ENCODE measurements at regions not wholly inside any gene's neighbourhood (a gene's known extent, or its start where the extent isn't known, plus 50 kb on each side); places are given as distances from the start of the nearest gene placed in this dataset.

DNA sequence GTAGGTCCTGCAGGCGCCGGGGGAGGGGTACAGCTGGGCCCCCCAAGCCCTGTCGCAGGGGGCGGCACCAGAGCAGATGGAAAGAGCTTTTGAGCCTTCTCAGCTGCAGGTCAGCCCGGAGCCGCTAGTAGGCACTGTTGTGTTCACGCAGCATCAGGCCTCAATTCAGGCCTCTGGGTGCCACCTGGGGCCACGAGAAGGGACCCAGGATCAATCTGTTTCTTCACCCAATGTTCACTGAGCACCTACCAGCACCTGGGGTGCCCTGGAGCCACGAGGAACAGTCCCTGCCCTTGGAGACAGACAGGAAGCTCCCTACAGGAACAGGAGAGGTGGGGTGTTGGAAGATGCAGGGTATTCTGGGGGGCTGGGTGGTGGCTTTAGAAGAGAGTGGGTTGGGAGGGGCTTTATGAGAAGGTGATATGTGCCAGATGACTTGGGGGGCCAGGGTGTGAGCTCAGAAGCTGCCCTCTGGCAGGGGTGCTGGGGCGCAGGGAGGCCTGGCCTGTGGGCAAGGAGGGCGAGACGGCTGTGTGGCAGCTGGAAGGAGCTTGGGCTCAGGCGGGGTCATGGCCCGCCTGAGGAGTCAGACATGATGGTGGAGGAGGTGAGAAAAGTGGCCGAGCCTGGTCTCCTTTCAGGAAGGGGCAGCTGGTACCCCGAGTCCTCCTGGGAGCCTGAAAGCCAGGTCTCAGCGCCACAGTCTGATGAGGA lies 121.9 kb upstream of the GSE1 start:
- peaks cover 4% of the 10 kb centered on the region for H3K27me3 ChIP-seq (ENCODE audit: control insufficient read depth, insufficient read depth, low read length)
- FAIRE-seq = no peak
- H3K36me3 ChIP-seq (ENCODE audit: control insufficient read depth, insufficient read depth, low read length) = no peaks in the 10 kb centered on the region
- TF ChIP-seq, protein P1, sequence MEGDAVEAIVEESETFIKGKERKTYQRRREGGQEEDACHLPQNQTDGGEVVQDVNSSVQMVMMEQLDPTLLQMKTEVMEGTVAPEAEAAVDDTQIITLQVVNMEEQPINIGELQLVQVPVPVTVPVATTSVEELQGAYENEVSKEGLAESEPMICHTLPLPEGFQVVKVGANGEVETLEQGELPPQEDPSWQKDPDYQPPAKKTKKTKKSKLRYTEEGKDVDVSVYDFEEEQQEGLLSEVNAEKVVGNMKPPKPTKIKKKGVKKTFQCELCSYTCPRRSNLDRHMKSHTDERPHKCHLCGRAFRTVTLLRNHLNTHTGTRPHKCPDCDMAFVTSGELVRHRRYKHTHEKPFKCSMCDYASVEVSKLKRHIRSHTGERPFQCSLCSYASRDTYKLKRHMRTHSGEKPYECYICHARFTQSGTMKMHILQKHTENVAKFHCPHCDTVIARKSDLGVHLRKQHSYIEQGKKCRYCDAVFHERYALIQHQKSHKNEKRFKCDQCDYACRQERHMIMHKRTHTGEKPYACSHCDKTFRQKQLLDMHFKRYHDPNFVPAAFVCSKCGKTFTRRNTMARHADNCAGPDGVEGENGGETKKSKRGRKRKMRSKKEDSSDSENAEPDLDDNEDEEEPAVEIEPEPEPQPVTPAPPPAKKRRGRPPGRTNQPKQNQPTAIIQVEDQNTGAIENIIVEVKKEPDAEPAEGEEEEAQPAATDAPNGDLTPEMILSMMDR (IDR thresholded peaks at IDR 0.05; ENCODE audit: insufficient read depth, low read length, severe bottlenecking) = peak; percentile 66
- H3K4me3 ChIP-seq (ENCODE audit: low read depth, low read length) = no peak overlapping the region
- DNase-seq (ENCODE audit: low read depth) = no peak

DNA sequence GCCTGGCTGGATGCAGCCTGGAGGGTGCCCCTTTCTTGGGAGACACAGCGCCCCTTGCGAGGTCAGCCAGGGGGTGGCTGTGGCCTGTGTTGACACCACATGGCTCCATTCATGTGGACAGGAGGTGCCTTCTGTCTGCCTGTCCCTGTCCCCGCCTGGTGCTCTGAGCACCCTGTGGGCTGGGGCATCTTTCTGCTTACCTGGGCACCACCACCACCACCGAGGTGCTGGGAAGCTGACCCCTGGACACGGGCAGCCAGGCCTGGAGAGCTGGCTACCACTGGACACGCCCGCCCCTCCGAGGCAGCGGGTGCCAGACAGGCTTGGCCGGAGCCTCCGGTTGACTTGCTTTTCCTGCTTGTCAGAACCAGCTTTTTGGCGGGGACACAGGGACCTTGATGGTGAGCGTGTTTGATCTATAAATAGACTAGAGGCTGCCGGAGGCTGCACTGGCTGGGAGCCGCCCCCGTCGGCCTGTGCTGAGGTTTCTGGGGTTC lies 121.3 kb upstream of the GSE1 start:
- H3K27me3 ChIP-seq (ENCODE audit: control insufficient read depth, insufficient read depth, low read length) = peaks cover 2% of the 10 kb centered on the region
- no peak overlapping the region for H3K4me3 ChIP-seq (ENCODE audit: low read depth, low read length)
- FAIRE-seq (no peak), DNase-seq (ENCODE audit: low read depth) (peak; percentile 29)
- no peaks in the 10 kb centered on the region for H3K36me3 ChIP-seq (ENCODE audit: control insufficient read depth, insufficient read depth, low read length)
- TF ChIP-seq, protein P1 (IDR thresholded peaks at IDR 0.05; ENCODE audit: insufficient read depth, low read length, severe bottlenecking) = no peak

DNA sequence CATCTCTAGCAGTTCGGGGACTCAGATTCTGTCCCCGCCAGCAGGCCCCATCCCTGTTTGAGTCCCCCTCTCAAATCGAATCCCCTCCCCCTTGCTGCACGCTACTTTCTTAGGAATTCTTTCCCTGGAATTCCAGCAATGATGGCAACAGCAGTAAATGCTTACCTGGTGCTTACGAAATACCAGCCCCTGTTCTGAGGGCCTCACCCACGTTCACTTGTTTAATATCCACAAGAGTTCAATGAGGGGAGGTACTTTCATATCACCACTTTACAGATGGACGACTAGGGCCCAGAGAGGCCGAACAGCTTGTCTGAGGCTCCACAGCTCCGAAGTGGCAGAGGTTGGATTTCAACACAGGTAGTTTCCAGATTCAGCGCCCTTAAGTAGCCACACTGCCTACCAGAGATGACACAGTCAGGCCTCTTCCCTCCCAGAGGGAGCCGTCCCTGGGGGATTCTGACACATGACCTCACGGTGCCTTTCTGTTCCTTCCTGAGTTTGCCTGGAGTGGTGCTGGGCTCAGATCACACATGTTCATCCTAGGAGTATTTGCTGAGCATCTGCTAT lies 120.7 kb upstream of the GSE1 start:
- TF ChIP-seq, protein P1 (IDR thresholded peaks at IDR 0.05; ENCODE audit: insufficient read depth, low read length, severe bottlenecking) = no peak
- Histone ChIP-seq H3K4me3 (ENCODE audit: low read depth, low read length) (no peak overlapping the region), H3K27me3 (ENCODE audit: control insufficient read depth, insufficient read depth, low read length) (peaks cover 2% of the 10 kb centered on the region), H3K36me3 (ENCODE audit: control insufficient read depth, insufficient read depth, low read length) (no peaks in the 10 kb centered on the region)
- no peak for FAIRE-seq
- no peak for DNase-seq (ENCODE audit: low read depth)

GRCh38 chr16:85494315-85494714 lies 118.8 kb upstream of the GSE1 start:
- Histone ChIP-seq H3K4me3 (ENCODE audit: low read depth, low read length) (no peak overlapping the region), H3K27me3 (ENCODE audit: control insufficient read depth, insufficient read depth, low read length) (peaks cover 2% of the 10 kb centered on the region), H3K36me3 (ENCODE audit: control insufficient read depth, insufficient read depth, low read length) (no peaks in the 10 kb centered on the region)
- FAIRE-seq (no peak), DNase-seq (ENCODE audit: low read depth) (no peak)
- TF ChIP-seq, protein P1 (IDR thresholded peaks at IDR 0.05; ENCODE audit: insufficient read depth, low read length, severe bottlenecking) = no peak

DNA sequence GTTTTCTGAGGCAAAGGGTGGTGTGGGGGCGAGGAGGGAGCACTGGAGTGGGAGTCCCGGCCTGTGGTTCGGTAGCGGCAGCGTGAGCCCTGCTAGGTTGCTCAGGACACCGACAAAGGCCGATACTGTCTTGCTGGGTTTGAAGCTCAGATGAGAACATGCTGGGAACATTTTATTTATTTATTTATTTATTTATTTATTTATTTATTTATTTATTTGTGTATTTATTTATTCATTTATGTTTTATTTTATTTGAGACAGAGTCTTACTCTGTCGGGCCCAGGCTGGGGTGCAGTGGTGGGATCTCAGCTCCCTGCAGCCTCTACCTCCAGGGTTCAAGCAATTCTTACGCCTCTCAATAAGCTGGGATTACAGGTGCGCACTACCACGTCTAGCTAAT lies 117.9 kb upstream of the GSE1 start:
- TF ChIP-seq, protein P1 (IDR thresholded peaks at IDR 0.05; ENCODE audit: insufficient read depth, low read length, severe bottlenecking) = no peak
- Histone ChIP-seq H3K4me3 (ENCODE audit: low read depth, low read length) (no peak overlapping the region), H3K36me3 (ENCODE audit: control insufficient read depth, insufficient read depth, low read length) (no peaks in the 10 kb centered on the region), H3K27me3 (ENCODE audit: control insufficient read depth, insufficient read depth, low read length) (no peaks in the 10 kb centered on the region)
- DNase-seq (ENCODE audit: low read depth) = no peak
- no peak for FAIRE-seq

All from bronchial epithelial cell (primary cell).